Progenitor cell of endocrine pancreas (in vitro differentiated cells): ENCODE measurements at regions not wholly inside any gene's neighbourhood (a gene's known extent, or its start where the extent isn't known, plus 50 kb on each side); places are given as distances from the start of the nearest gene placed in this dataset.

ENCODE experiments used
- DNase-seq: peaks from one replicate; pipeline ENCODE4 v3.0.0; 2021; ENCODE audit warnings: low spot score; ENCODE audit not compliant: unreplicated experiment
- H3K27ac Mint-ChIP-seq: 2 replicates; pipeline ENCODE4 v1.8.0; 2021; ENCODE audit warnings: mild to moderate bottlenecking, moderate library complexity, mixed read lengths
- H3K27me3 Mint-ChIP-seq: 2 replicates; pipeline ENCODE4 v1.8.0; 2021; ENCODE audit warnings: mixed read lengths
- H3K36me3 Mint-ChIP-seq: 2 replicates; pipeline ENCODE4 v1.8.0; 2022; ENCODE audit warnings: mixed read lengths; ENCODE audit not compliant: insufficient read depth
- H3K4me1 Mint-ChIP-seq: 2 replicates; pipeline ENCODE4 v1.8.0; 2021; ENCODE audit warnings: low read depth, mixed read lengths
- H3K4me3 Mint-ChIP-seq: 2 replicates; pipeline ENCODE4 v1.8.0; 2021; ENCODE audit warnings: low read depth, mild to moderate bottlenecking, moderate library complexity, mixed read lengths
- H3K9me3 Mint-ChIP-seq: 2 replicates; pipeline ENCODE4 v1.8.0; 2021; ENCODE audit warnings: low read depth, mixed read lengths
- CTCF ChIP-seq: fragments of 200-600 bp; sonication (generic); IDR thresholded peaks from one replicate; pipeline ENCODE4 v1.5.0; 2021; ENCODE audit warnings: antibody characterized with exemption, mild to moderate bottlenecking; ENCODE audit not compliant: unreplicated experiment

DNA sequence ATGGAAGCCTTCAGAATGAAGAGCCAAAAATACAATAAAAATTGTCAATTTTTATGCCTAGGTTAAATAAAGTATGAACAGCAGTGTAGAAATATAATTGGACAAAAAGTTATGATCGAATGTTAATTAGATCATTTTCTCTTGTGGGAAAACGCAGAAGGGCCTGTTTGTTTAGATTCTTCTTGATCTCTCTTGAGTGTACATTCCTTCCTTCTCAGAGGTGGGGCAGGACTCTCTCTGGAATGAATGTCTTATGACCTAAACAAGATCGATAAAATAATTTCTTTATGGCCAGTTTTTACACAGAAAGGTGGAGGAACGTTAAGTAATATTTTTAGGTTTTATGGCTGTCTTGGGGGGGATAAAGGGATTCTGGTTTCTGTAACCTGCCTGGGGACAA, 500.1 kb upstream of the MARCKS start:
- Mint-ChIP-seq H3K36me3 (peaks cover 1% of the 10 kb centered on the region), H3K4me3 (no peak overlapping the region)

DNA sequence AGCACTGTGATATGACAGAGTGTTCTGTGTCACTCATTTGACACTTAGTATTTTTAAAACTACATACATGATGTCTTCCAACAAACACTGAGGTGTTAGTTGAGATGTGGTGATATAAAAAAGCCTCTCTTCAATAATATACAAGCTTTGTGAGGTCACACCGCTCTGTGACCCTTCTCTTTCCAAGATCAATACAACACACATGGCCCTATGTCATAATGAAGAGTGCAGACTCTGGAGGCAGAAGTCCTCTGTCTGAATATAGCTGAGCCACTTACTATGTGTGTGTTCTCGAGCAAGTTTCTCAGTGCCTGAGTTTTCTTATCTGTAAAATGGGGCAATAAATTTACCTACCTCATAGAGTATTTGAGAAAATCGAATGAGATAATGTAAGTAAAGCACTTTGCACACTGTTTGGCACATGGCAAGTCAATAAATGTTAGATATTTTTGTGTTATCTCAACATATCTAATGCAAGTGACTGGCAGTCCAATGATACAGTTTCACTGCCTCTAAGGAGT, 499.0 kb upstream of the MARCKS start:
- peaks cover 55% of the 10 kb centered on the region for H3K4me1 Mint-ChIP-seq
- H3K9me3 Mint-ChIP-seq, result peaks cover 3% of the 10 kb centered on the region
- no peak overlapping the region for H3K27ac Mint-ChIP-seq
- H3K4me3 Mint-ChIP-seq, result no peak overlapping the region
- H3K27me3 Mint-ChIP-seq, result no peaks in the 10 kb centered on the region
- no peak for DNase-seq
- TF ChIP-seq CTCF, result no peak
- no peaks in the 10 kb centered on the region for H3K36me3 Mint-ChIP-seq

More for the DNA sequence above, 500.1 kb upstream of the MARCKS start:
- no peaks in the 10 kb centered on the region for H3K27me3 Mint-ChIP-seq
- no peak for DNase-seq
- H3K27ac Mint-ChIP-seq, result no peak overlapping the region
- H3K4me1 Mint-ChIP-seq, result peaks cover 55% of the 10 kb centered on the region
- peaks cover 3% of the 10 kb centered on the region for H3K9me3 Mint-ChIP-seq
- TF ChIP-seq CTCF, result no peak

DNA sequence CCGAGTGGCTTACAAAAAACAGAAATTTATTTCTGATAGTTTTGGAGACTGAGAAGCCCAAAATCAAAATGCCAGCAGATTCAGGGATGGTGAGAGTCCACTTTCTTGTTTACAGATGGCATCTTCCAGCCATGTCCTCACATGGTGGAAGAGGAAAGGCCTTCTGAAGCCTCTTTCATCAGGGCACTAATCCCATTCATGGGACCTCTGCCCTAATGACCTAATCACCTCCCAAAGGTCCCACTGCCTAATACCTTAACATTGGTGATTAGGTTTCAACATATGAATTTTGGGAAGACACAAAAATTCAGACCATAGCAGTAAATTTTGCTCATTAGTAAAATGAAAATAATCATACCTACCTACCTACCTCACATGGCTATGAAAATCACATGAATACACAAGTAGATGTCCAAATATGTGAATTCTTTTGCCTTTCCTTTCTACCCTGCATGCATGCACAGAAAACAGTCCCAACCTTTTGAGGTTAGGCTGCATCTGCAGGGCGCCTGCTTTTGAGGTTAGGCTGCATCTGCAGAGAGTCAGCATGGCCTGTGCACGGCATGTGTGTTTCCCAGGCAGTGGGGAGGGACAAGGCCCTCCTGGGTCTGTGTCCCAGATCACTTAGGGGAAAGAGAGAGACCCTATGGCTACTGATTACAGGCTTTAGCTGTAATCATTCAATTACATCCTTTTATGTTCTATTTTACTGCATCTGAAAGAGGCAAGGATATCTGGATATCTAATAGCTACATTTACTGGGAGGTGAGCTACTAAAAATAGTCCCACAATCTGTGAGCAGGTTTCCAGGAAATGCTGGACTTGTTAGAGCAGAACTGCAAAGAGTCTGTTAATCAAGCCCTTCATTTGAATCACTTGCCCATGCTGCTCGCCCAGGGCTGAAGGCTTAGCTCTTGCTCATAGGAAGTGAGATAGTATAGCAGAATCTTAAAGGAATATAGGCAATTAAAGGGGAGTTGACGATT, 497.7 kb upstream of the MARCKS start:
- DNase-seq, result no peak
- peaks cover 56% of the 10 kb centered on the region for H3K4me1 Mint-ChIP-seq
- TF ChIP-seq CTCF, result no peak
- H3K27ac Mint-ChIP-seq, result peak overlapping the region; percentile 46
- H3K4me3 Mint-ChIP-seq, result no peak overlapping the region
- peaks cover 3% of the 10 kb centered on the region for H3K9me3 Mint-ChIP-seq
- H3K36me3 Mint-ChIP-seq, result no peaks in the 10 kb centered on the region
- no peaks in the 10 kb centered on the region for H3K27me3 Mint-ChIP-seq

- peak overlapping the region; percentile 27 for H3K27ac Mint-ChIP-seq
- no peaks in the 10 kb centered on the region for H3K27me3 Mint-ChIP-seq
- H3K9me3 Mint-ChIP-seq, result peaks cover 3% of the 10 kb centered on the region
- DNase-seq, result no peak
- H3K4me3 Mint-ChIP-seq, result peak overlapping the region; percentile 46
- H3K36me3 Mint-ChIP-seq, result no peaks in the 10 kb centered on the region
- H3K4me1 Mint-ChIP-seq, result peaks cover 52% of the 10 kb centered on the region
- no peak for TF ChIP-seq CTCF
Observed at GRCh38 chr6:113361014-113361645, 496.0 kb upstream of the MARCKS start.

GRCh38 chr6:113362301-113363047, 494.7 kb upstream of the MARCKS start:
- Mint-ChIP-seq H3K4me3 (no peak overlapping the region), H3K27ac (peak overlapping the region; percentile 73), H3K27me3 (no peaks in the 10 kb centered on the region), H3K9me3 (no peaks in the 10 kb centered on the region), H3K4me1 (peaks cover 40% of the 10 kb centered on the region), H3K36me3 (no peaks in the 10 kb centered on the region)
- no peak for TF ChIP-seq CTCF
- no peak for DNase-seq
